GM12864 (cell line): ENCODE measurements at regions not wholly inside any gene's neighbourhood (a gene's known extent, or its start where the extent isn't known, plus 50 kb on each side); places are given as distances from the start of the nearest gene placed in this dataset.

Experiments
- DNase-seq: peaks from one replicate; pipeline ENCODE4 v3.0.0-alpha.2; 2011; ENCODE audit warnings: low read depth
- H3K4me3 ChIP-seq: 2 replicates; pipeline ENCODE4 v1.5.1; 2011; ENCODE audit warnings: mild to moderate bottlenecking, low read depth, low read length, control low read depth
- TF ChIP-seq, protein P1 (sequence below): IDR thresholded peaks from 2 replicates; pipeline ENCODE4 v1.5.1; 2011; ENCODE audit warnings: low read depth, mild to moderate bottlenecking, moderate library complexity, low read length, control low read depth, inconsistent platforms; ENCODE audit errors: missing control alignments

GRCh38 chr2:12506846-12507245 is 209.9 kb upstream of the TRIB2 start:
- H3K4me3 ChIP-seq: no peak overlapping the region
- TF ChIP-seq, protein P1, sequence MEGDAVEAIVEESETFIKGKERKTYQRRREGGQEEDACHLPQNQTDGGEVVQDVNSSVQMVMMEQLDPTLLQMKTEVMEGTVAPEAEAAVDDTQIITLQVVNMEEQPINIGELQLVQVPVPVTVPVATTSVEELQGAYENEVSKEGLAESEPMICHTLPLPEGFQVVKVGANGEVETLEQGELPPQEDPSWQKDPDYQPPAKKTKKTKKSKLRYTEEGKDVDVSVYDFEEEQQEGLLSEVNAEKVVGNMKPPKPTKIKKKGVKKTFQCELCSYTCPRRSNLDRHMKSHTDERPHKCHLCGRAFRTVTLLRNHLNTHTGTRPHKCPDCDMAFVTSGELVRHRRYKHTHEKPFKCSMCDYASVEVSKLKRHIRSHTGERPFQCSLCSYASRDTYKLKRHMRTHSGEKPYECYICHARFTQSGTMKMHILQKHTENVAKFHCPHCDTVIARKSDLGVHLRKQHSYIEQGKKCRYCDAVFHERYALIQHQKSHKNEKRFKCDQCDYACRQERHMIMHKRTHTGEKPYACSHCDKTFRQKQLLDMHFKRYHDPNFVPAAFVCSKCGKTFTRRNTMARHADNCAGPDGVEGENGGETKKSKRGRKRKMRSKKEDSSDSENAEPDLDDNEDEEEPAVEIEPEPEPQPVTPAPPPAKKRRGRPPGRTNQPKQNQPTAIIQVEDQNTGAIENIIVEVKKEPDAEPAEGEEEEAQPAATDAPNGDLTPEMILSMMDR: no peak
- no peak for DNase-seq

GRCh38 chr2:12507295-12507694 is 209.4 kb upstream of the TRIB2 start:
- DNase-seq: no peak
- no peak overlapping the region for H3K4me3 ChIP-seq
- TF ChIP-seq, protein P1: no peak

DNA sequence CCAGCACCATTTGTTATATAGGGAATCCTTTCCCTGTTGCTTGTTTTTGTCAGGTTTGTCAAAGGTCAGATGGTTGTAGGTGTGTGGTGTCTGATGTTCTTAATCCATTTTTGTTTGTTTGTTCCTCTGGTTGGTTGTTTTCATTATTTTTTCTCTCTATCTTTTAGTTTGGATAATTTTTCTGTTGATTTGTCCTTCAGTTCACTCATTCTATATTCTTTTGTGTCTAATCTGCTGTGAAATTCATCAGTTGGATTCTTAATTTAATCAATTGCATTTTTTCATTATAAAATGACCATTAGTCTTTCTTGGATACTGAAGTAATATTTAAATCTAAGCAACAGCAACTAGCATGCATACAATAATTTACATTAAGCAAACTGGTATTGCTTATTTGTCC is 206.7 kb upstream of the TRIB2 start:
- no peak overlapping the region for H3K4me3 ChIP-seq
- TF ChIP-seq, protein P1: no peak
- DNase-seq: no peak

DNA sequence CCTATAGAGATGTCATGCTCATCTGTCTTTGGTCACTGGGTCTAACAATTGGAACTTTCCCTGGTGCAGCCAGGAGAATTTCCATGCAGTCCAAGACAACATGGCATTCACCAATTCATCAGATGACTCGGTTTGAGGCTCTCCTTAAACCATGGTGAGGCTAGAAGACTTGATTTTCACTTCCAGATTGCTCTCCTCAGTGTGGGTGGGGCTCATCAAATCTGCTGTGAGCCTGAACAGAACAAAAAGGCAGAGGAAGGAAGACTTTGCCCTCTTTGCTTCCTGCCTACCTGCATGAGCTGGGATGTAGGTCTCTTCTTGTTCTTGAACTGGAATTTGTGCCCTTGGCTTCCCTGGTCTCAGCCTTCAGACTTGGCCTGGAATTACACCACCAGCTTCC is 203.4 kb upstream of the TRIB2 start:
- H3K4me3 ChIP-seq: no peak overlapping the region
- TF ChIP-seq, protein P1: no peak
- no peak for DNase-seq

GRCh38 chr2:12514168-12514567 is 202.6 kb upstream of the TRIB2 start:
- H3K4me3 ChIP-seq: no peak overlapping the region
- DNase-seq: no peak
- TF ChIP-seq, protein P1: no peak

DNA sequence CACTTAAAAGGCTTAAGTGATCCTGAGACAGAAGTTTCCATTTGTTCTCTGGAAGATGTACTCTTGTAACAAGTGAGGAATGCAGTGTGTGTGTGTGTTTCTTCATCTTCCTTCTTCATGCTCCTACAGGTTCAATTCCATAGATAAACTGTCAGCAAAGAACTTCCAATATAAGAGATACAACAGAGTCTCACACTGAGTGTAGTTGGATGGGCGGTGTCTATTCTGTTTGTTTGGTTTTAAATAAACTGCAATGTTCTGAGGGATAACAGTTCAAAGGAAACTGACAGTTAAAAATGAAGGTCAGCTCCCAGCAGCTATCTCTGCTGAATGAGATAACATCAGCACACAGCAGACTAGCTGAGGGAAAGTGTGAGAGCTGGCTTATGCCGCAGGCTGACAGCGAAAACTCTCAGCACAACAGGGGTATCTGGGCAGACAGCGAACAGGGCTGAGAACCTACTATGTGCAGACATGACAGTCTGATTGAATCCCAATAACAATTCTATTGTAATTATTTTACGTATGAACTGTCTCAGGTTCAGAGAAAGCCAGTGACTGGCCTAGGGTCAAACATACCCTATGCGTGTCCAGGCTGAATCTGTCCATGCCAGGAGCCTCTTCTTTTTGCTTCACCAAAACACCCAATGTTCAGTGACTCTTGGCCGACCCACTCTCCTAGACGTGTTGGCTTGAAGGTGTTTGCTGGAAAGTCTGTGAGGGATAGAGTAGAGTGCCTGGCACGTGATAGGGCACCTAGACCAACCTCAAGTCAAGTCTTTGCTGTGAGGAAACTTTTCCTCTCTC is 201.9 kb upstream of the TRIB2 start:
- no peak for DNase-seq
- no peak overlapping the region for H3K4me3 ChIP-seq
- TF ChIP-seq, protein P1: no peak

DNA sequence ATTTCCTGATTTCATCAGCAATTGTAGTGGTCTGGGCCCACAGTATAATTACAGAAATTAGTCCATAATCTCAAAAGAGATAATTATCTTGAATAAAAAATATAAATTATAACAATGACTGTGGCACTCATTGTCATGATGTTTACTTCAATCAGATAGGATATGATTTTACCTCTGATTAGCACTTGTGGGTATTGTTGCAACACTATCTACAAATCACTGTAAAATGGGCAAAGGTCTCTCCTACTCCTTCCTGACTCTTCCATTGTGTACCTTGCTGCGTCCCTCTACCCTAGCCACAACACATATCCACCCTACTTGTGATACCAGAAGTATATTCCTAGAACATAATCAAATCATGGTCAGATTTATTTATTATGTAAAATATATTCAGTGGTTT is 200.9 kb upstream of the TRIB2 start:
- H3K4me3 ChIP-seq: no peak overlapping the region
- TF ChIP-seq, protein P1: no peak
- DNase-seq: no peak
